ENCODE measurements at regions not wholly inside any gene's neighbourhood (a gene's known extent, or its start where the extent isn't known, plus 50 kb on each side); places are given as distances from the start of the nearest gene placed in this dataset.

GRCh38 chr5:111582451-111582850 lies 70.1 kb upstream of the STARD4 start:
- Mint-ChIP-seq H3K4me1 (no peaks in the 10 kb centered on the region), H3K4me3 (no peak overlapping the region), H3K36me3 (no peaks in the 10 kb centered on the region), H3K27me3 (ENCODE audit: low read depth) (no peaks in the 10 kb centered on the region), H3K27ac (no peak overlapping the region), H3K9me3 (no peaks in the 10 kb centered on the region; the same call in 1 of the 2 replicates)
- ChIA-PET CTCF (no interaction called here), POLR2A (no interaction called here)
- TF ChIP-seq MXD4 (CRISPR knock-in tag; IDR thresholded peaks at IDR 0.05; ENCODE audit: borderline replicate concordance), result no peak
- TF ChIP-seq MYBL2 (CRISPR knock-in tag; IDR thresholded peaks at IDR 0.05), result no peak
- TF ChIP-seq CTCF (IDR thresholded peaks at IDR 0.05), result no peak
- no peak for TF ChIP-seq ERG (CRISPR knock-in tag; IDR thresholded peaks at IDR 0.05)
- no peak for TF ChIP-seq RELA (CRISPR knock-in tag; IDR thresholded peaks at IDR 0.05; ENCODE audit: borderline replicate concordance)
- no peak for TF ChIP-seq PRDM15 (CRISPR knock-in tag; IDR thresholded peaks at IDR 0.05)
- TF ChIP-seq ZNF396 (CRISPR knock-in tag; IDR thresholded peaks at IDR 0.05; ENCODE audit: borderline replicate concordance), result no peak
- no peak for TF ChIP-seq FOXP1 (CRISPR knock-in tag; IDR thresholded peaks at IDR 0.05; ENCODE audit: borderline replicate concordance)
- TF ChIP-seq ATF3 (CRISPR knock-in tag; conservative IDR thresholded peaks at IDR 0.05), result no peak
- TF ChIP-seq ZBTB21 (CRISPR knock-in tag; IDR thresholded peaks at IDR 0.05; ENCODE audit: borderline replicate concordance), result no peak
- DNase-seq (ENCODE audit: low spot score), result no peak
- ATAC-seq, result no peak

- ChIA-PET POLR2A (no interaction called here), CTCF (no interaction called here)
- H3K36me3 Mint-ChIP-seq, result no peaks in the 10 kb centered on the region
- TF ChIP-seq TEAD4 (CRISPR knock-in tag; IDR thresholded peaks at IDR 0.05) (no peak), CDX4 (CRISPR knock-in tag; IDR thresholded peaks at IDR 0.05; ENCODE audit: borderline replicate concordance) (no peak), ZNF263 (CRISPR knock-in tag; IDR thresholded peaks at IDR 0.05; ENCODE audit: low read depth) (no peak), GRHL2 (CRISPR knock-in tag; IDR thresholded peaks at IDR 0.05; ENCODE audit: insufficient replicate concordance, severe bottlenecking) (no peak), OVOL2 (CRISPR knock-in tag; IDR thresholded peaks at IDR 0.05; ENCODE audit: borderline replicate concordance) (no peak), ZNF138 (CRISPR knock-in tag; conservative IDR thresholded peaks at IDR 0.05) (no peak), ELF4 (CRISPR knock-in tag; IDR thresholded peaks at IDR 0.05; ENCODE audit: low read depth) (no peak), MLX (CRISPR knock-in tag; IDR thresholded peaks at IDR 0.05) (no peak), ZNF232 (CRISPR knock-in tag; IDR thresholded peaks at IDR 0.05) (no peak), NR1H2 (CRISPR knock-in tag; IDR thresholded peaks at IDR 0.05) (no peak), IRF1 (CRISPR knock-in tag; IDR thresholded peaks at IDR 0.05) (no peak), SMAD4 (CRISPR knock-in tag; IDR thresholded peaks at IDR 0.05) (no peak)
- ATAC-seq (no peak), DNase-seq (ENCODE audit: low spot score) (no peak)
- no peaks in the 10 kb centered on the region; the same call in 1 of the 2 replicates for H3K9me3 Mint-ChIP-seq
- no peaks in the 10 kb centered on the region for H3K27me3 Mint-ChIP-seq (ENCODE audit: low read depth)
- no peak overlapping the region for H3K27ac Mint-ChIP-seq
- H3K4me1 Mint-ChIP-seq, result no peaks in the 10 kb centered on the region
- H3K4me3 Mint-ChIP-seq, result no peak overlapping the region
Observed at GRCh38 chr5:111580956-111581355, 68.6 kb upstream of the STARD4 start.
